ENCODE measurements at regions not wholly inside any gene's neighbourhood (a gene's known extent, or its start where the extent isn't known, plus 50 kb on each side); places are given as distances from the start of the nearest gene placed in this dataset.

DNA sequence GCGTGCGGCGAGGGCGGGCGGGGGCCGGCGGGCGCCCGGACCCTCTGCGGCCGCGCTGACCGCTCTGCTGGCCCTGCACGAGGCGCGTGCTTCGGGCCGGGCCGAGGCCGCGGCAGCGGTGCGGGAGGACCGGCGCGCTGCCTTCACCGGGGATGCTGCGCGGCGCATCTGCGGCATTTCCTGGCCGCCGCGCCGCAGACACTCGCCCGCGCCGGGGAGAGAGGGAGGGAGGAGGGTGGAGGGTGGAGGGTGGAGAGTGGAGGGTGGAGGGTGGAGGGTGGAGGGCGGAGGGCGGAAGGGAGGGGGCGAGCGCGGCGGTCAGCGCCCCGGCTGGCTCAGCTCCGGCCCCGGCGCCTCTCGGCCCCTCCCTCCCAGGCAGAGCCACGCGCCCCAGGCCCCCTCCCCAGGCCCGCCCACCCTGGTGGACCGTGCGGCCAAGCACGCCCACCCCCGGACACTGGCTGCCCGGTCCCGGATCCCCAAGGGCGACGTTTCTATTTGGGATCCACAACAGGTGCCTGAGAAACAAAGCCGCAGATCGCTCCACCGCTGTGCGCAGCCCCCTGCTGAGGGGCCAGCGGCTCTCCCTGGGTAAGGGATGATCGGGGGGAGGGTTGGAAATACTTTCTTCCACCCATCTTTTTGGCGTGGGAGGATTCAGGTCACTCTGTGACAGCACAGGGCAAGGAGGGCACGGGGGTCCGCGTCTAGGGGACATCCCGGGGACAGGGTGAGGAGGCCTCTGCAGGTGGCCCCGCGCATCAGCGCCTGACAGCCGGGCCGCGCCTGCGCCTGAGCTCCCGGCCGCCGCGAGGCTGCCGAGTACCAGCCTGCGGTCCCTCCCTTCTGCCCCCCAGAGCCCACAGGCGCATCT lies 111.2 kb upstream of the BEND6 start (continued):
- TF ChIP-seq, protein P1, sequence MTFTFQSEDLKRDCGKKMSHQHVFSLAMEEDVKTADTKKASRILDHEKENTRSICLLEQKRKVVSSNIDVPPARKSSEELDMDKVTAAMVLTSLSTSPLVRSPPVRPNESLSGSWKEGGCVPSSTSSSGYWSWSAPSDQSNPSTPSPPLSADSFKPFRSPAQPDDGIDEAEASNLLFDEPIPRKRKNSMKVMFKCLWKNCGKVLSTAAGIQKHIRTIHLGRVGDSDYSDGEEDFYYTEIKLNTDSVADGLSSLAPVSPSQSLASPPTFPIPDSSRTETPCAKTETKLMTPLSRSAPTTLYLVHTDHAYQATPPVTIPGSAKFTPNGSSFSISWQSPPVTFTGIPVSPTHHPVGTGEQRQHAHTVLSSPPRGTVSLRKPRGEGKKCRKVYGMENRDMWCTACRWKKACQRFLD (CRISPR knock-in tag; IDR thresholded peaks at IDR 0.05; ENCODE audit: borderline replicate concordance) = 0 out of 2 replicates have a peak, but pooled peaks have one; percentile 50
- TF ChIP-seq BHLHE40 (IDR thresholded peaks at IDR 0.05; ENCODE audit: low read length) = no peak
- TF ChIP-seq, protein P2, sequence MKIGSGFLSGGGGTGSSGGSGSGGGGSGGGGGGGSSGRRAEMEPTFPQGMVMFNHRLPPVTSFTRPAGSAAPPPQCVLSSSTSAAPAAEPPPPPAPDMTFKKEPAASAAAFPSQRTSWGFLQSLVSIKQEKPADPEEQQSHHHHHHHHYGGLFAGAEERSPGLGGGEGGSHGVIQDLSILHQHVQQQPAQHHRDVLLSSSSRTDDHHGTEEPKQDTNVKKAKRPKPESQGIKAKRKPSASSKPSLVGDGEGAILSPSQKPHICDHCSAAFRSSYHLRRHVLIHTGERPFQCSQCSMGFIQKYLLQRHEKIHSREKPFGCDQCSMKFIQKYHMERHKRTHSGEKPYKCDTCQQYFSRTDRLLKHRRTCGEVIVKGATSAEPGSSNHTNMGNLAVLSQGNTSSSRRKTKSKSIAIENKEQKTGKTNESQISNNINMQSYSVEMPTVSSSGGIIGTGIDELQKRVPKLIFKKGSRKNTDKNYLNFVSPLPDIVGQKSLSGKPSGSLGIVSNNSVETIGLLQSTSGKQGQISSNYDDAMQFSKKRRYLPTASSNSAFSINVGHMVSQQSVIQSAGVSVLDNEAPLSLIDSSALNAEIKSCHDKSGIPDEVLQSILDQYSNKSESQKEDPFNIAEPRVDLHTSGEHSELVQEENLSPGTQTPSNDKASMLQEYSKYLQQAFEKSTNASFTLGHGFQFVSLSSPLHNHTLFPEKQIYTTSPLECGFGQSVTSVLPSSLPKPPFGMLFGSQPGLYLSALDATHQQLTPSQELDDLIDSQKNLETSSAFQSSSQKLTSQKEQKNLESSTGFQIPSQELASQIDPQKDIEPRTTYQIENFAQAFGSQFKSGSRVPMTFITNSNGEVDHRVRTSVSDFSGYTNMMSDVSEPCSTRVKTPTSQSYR (CRISPR knock-in tag; IDR thresholded peaks at IDR 0.05; ENCODE audit: borderline replicate concordance) = no peak
- TF ChIP-seq ZNF367 (CRISPR knock-in tag; IDR thresholded peaks at IDR 0.05; ENCODE audit: borderline replicate concordance) = 0 out of 2 replicates have a peak, but pooled peaks have one; percentile 73
- peak; percentile 29; the same call in 1 of the 2 replicates for TF ChIP-seq NFKB2 (CRISPR knock-in tag; IDR thresholded peaks at IDR 0.05; ENCODE audit: borderline replicate concordance)
- no peak for TF ChIP-seq RBM22 (optimal IDR thresholded peaks at IDR 0.05; ENCODE audit: low read length)
- no peak for TF ChIP-seq IKZF4 (CRISPR knock-in tag; IDR thresholded peaks at IDR 0.05; ENCODE audit: borderline replicate concordance, low read depth, not compliant biosample characterization)
- TF ChIP-seq AHR (CRISPR knock-in tag; IDR thresholded peaks at IDR 0.05) = 0 out of 2 replicates have a peak, but pooled peaks have one; percentile 31
- TF ChIP-seq, protein P3, sequence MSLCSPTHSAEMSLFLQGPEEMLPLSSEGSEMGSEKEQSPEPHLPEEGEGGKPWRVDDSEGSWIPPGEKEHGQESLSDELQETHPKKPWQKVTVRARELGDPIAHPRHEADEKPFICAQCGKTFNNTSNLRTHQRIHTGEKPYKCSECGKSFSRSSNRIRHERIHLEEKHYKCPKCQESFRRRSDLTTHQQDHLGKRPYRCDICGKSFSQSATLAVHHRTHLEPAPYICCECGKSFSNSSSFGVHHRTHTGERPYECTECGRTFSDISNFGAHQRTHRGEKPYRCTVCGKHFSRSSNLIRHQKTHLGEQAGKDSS (CRISPR knock-in tag; IDR thresholded peaks at IDR 0.05; ENCODE audit: borderline replicate concordance, low read depth) = no peak; the same call in 1 of the 2 replicates
- TF ChIP-seq, protein P4, sequence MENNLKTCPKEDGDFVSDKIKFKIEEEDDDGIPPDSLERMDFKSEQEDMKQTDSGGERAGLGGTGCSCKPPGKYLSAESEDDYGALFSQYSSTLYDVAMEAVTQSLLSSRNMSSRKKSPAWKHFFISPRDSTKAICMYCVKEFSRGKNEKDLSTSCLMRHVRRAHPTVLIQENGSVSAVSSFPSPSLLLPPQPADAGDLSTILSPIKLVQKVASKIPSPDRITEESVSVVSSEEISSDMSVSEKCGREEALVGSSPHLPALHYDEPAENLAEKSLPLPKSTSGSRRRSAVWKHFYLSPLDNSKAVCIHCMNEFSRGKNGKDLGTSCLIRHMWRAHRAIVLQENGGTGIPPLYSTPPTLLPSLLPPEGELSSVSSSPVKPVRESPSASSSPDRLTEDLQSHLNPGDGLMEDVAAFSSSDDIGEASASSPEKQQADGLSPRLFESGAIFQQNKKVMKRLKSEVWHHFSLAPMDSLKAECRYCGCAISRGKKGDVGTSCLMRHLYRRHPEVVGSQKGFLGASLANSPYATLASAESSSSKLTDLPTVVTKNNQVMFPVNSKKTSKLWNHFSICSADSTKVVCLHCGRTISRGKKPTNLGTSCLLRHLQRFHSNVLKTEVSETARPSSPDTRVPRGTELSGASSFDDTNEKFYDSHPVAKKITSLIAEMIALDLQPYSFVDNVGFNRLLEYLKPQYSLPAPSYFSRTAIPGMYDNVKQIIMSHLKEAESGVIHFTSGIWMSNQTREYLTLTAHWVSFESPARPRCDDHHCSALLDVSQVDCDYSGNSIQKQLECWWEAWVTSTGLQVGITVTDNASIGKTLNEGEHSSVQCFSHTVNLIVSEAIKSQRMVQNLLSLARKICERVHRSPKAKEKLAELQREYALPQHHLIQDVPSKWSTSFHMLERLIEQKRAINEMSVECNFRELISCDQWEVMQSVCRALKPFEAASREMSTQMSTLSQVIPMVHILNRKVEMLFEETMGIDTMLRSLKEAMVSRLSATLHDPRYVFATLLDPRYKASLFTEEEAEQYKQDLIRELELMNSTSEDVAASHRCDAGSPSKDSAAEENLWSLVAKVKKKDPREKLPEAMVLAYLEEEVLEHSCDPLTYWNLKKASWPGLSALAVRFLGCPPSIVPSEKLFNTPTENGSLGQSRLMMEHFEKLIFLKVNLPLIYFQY (CRISPR knock-in tag; IDR thresholded peaks at IDR 0.05; ENCODE audit: borderline replicate concordance) = no peak; the same call in 1 of the 2 replicates
- TF ChIP-seq, protein P5, sequence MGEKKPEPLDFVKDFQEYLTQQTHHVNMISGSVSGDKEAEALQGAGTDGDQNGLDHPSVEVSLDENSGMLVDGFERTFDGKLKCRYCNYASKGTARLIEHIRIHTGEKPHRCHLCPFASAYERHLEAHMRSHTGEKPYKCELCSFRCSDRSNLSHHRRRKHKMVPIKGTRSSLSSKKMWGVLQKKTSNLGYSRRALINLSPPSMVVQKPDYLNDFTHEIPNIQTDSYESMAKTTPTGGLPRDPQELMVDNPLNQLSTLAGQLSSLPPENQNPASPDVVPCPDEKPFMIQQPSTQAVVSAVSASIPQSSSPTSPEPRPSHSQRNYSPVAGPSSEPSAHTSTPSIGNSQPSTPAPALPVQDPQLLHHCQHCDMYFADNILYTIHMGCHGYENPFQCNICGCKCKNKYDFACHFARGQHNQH (CRISPR knock-in tag; IDR thresholded peaks at IDR 0.05) = no peak

Measured in HepG2 (cell line).